ENCODE measurements at regions not wholly inside any gene's neighbourhood (a gene's known extent, or its start where the extent isn't known, plus 50 kb on each side); places are given as distances from the start of the nearest gene placed in this dataset.

DNA sequence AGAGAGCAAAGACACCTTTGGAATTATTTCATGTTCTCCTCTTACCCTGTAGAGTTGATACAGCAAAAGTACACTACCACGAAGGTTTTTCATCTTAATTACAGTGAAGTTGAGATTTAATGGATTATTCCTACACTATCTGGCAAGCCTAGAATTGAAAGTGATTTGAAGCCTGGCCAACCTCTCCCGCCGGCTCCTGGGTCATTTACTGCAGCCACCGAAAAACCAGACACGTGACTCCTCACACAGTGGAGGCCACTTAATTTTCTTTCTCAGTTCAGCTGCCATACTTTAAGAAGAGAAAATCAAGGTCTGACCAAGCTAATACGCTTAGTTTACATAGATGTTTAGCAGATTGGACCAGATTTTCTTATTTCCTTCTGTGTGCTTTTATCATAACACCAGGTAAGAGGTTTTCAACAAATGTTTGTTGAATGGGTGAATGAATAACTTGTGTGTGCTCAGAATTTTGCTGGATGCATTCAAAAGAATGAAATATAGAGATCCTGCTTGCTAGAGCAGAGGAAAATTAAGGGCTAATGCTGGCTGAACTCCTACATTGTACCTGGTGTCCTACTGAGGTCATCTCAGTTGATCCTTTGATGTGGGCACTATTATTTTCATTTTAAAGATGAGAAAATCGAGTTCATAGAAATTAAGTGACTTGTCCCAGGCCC is 97.2 kb upstream of the PDE10A start:
- TF ChIP-seq, protein P1, sequence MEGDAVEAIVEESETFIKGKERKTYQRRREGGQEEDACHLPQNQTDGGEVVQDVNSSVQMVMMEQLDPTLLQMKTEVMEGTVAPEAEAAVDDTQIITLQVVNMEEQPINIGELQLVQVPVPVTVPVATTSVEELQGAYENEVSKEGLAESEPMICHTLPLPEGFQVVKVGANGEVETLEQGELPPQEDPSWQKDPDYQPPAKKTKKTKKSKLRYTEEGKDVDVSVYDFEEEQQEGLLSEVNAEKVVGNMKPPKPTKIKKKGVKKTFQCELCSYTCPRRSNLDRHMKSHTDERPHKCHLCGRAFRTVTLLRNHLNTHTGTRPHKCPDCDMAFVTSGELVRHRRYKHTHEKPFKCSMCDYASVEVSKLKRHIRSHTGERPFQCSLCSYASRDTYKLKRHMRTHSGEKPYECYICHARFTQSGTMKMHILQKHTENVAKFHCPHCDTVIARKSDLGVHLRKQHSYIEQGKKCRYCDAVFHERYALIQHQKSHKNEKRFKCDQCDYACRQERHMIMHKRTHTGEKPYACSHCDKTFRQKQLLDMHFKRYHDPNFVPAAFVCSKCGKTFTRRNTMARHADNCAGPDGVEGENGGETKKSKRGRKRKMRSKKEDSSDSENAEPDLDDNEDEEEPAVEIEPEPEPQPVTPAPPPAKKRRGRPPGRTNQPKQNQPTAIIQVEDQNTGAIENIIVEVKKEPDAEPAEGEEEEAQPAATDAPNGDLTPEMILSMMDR (conservative IDR thresholded peaks at IDR 0.05; ENCODE audit: low read depth, low read length): no peak
- no peak for TF ChIP-seq EZH2 (IDR thresholded peaks at IDR 0.05; ENCODE audit: borderline replicate concordance, low read depth, low read length, poor library complexity, severe bottlenecking)

All from A673 (cell line).